HG03457 (cell line): ENCODE measurements at regions not wholly inside any gene's neighbourhood (a gene's known extent, or its start where the extent isn't known, plus 50 kb on each side); places are given as distances from the start of the nearest gene placed in this dataset.

Experiments used
- ATAC-seq: cut with Tn5 transposase; IDR thresholded peaks from one replicate; pipeline ENCODE4 v1.9.1; 2021; ENCODE audit warnings: moderate number of reproducible peaks; ENCODE audit not compliant: unreplicated experiment

- ATAC-seq = no peak
Observed at GRCh38 chr5:155290937-155291336, 277.4 kb downstream of the KIF4B start.

DNA sequence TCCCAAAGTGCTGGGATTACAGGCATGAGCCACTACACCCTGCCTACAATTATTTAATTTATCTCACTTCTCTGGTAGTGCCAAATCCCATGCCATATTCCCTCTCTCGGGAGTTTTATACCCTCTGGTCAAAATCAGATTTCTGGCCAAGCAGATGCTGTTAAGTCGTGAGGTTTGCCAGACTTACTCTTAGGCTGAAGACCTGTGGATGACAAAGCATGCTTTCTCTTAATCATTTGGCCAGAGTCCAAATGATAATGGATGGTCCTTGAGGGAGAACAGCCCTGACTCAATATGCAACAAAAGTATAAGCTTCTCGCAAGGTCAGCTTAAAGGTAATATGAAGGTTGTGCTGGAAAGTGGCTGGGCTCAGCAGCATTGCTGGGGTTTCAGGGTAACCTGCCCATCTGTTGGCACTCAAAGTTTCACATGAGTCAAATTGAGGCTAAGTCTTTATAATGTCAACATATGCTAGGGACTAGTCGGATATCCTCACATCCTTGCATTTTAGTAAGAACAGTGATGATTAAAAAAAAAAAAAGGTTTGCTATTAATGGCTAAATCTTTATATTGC lies 280.1 kb downstream of the KIF4B start:
- ATAC-seq = no peak

- ATAC-seq = no peak
Observed at GRCh38 chr5:155295111-155295510, 281.6 kb downstream of the KIF4B start.

DNA sequence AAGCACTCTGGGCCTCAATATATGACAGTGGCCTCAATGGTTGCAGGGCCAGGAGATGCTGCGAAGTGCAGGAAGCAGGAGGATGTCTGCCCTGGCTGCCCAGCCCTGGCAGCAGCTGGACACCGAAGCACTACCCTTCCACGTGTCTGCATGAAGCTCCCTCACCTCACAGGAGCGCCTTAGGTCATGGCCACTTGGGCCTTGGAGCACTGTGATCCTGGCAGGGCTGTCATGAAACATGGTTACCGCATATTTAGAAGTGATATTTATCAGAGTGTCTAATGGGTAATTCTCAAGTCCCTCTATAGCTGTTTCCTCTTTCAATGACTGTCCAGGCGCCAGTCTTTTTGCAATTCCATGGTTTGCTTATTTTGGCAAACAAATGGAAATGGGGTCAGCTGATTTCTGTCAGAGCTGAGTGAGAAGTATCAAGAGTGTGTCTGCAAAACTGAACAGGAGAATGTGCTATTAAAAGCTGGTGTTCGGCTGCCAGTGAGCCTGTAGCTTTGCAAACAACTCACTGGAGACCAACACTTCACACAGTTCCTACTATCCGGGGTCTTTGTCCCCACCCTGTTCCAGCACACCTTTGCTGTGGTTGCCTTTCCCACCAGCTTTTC lies 285.9 kb downstream of the KIF4B start:
- no peak for ATAC-seq

DNA sequence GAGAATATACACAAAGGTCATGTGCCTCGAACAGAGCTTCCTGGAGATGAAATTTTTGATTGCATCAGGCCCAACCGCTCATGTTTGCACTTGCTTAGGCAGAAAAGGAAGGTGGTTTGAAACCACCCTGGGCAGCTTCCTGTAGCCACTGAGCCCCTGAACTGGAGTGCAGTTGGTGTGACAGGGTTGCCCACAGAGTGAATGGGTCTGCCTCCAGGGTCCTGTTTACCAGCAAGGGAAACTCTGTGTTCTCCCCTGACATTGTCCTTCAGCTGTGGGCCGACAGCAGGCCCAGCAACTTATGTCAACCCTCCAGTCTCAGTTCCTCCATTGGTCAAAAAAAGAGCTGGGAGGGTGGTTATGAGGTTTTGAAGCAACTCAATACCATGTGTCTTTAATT lies 289.6 kb downstream of the KIF4B start:
- no peak for ATAC-seq

GRCh38 chr5:155307229-155307628 lies 293.7 kb downstream of the KIF4B start:
- ATAC-seq = no peak

DNA sequence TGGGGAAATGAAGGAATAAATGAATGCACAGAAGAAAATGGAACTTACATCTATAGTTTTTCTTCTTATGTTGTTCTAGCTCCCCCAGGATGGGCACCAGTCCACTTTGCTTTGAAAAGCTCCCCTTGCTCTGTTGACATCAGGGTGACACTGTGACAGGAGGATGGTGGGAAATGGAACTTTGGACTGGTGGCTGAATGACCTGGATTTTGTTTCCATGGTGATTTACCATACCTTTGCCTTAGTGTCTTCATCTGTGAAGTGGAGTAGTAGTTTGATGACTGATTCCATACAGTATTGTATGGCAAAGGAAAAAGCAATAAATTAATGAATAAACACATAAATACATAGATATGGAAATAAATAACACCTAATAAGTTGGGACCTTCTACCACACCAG lies 294.7 kb downstream of the KIF4B start:
- no peak for ATAC-seq

- ATAC-seq = no peak
Observed at GRCh38 chr5:155309021-155309746, 295.6 kb downstream of the KIF4B start.

- ATAC-seq = no peak
Observed at GRCh38 chr5:155311721-155312120, 298.2 kb downstream of the KIF4B start.

DNA sequence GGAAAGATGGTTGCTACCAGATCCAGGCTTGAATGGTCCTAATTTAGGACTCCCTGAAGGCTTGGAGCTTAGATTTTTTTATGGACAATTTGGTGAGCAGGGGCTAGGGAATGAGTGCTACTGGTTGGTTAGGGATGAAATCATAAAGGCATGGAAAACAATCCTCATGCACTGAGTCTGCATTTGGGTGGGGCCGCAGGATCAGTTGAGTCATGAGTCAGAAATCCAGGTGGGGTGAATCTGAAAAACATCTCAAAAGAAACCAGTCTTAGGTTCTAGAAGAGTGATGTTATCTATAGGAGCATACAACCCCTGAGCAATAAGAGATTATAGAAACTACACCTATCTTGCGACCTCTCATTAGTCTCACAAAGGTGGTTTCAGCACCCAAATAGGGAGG lies 300.0 kb downstream of the KIF4B start:
- no peak for ATAC-seq

GRCh38 chr5:155316070-155316714 lies 302.6 kb downstream of the KIF4B start:
- no peak for ATAC-seq

GRCh38 chr5:155332618-155333017 lies 319.1 kb downstream of the KIF4B start:
- no peak for ATAC-seq

- no peak for ATAC-seq
Observed at GRCh38 chr5:155342956-155343355, 329.4 kb downstream of the KIF4B start.

DNA sequence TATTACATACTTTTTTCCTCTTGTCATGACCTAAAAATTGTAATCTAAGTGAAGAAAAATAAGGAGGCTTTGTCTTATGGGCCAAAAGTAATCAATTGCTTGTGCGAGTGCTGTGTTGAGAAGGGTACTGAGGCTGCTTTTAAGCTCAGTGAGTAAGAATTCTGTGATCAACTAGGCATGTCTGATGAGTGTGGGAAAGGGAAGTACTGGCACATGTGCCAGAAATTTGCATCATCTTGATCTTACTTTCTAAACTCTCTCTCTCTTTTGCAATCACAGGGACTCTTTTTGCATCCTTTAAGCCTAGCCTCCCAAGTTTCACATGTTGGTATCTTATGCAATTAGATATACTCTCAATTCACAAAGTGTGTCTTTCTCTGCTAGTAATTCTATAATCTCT lies 329.9 kb downstream of the KIF4B start:
- ATAC-seq = no peak

- no peak for ATAC-seq
Observed at GRCh38 chr5:155353231-155353630, 339.7 kb downstream of the KIF4B start.

GRCh38 chr5:155366096-155366495 lies 352.5 kb downstream of the KIF4B start:
- ATAC-seq = no peak

- ATAC-seq = no peak
Observed at GRCh38 chr5:155367841-155368240, 354.3 kb downstream of the KIF4B start.

DNA sequence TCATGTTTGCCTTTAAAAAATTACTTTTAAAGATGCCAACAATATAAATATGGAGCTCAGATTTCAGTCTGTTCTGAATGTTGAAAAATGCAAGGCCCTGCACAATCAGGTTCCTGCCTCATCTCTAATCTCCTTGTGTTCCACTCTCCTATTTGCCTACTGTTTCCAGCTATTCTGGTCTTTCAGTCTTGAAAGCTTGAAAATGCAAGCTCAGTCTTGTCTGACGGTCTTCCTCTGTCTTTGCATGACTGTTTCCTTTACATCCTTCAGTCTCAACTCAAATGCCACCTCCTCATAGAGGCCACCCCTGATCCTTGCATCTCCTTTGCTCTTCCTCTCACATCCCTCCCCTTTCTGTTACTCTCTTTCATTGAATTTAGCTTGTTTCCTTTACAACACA lies 354.9 kb downstream of the KIF4B start:
- no peak for ATAC-seq

DNA sequence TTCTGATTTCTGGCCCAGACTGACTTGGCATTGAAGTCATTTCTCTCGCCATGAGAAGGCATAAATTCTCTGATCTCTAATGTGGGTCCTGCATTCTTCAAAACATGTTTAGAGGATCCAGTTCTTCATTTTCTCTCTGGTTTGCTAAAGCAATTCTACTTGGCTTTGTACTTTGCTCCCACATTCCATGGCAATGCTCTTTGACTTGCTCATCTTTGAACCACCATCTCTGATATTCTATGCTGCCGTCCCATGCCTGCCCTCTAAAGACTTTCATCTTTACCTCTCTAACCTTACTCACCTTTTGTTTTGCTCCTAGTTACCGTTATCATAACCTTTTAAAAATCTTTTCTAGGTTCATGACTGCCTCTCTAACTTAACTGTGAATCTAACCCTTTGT lies 366.9 kb downstream of the KIF4B start:
- no peak for ATAC-seq

GRCh38 chr5:155381654-155382053 lies 368.1 kb downstream of the KIF4B start:
- ATAC-seq = no peak

- ATAC-seq = no peak
Observed at GRCh38 chr5:155389498-155389897, 375.9 kb downstream of the KIF4B start.

DNA sequence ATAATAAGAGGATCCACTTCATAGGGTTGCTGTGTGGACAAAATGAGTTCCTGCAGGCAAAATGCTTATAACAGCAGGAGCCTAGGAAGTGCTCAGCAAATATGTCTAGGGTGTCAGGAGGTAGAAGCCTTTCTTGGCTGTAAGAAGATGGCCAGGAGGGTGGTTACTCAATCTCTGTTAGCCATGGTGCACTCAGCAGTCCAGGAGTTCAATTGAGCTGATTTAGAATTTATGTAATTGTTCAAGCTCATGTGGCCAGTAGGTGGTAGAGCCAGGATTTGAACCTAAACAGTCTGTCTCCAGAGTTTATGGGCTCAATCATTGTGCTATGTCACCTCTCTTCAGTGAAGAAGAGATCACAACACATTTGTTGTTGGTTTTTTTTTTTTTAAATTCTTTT lies 381.2 kb downstream of the KIF4B start:
- no peak for ATAC-seq
